ENCODE measurements at regions not wholly inside any gene's neighbourhood (a gene's known extent, or its start where the extent isn't known, plus 50 kb on each side); places are given as distances from the start of the nearest gene placed in this dataset.

GRCh38 chr9:26057050-26057449 is 378.8 kb upstream of the TUSC1 start:
- TF ChIP-seq CTCF (conservative IDR thresholded peaks at IDR 0.05; ENCODE audit: low read length) = no peak
- no peak for TF ChIP-seq EZH2phosphoT487 (IDR thresholded peaks at IDR 0.05; ENCODE audit: borderline replicate concordance, low read depth, low read length)

Measured in OCI-LY7 (cell line).